Cardiac muscle cell (in vitro differentiated cells and primary cell): ENCODE measurements at regions not wholly inside any gene's neighbourhood (a gene's known extent, or its start where the extent isn't known, plus 50 kb on each side); places are given as distances from the start of the nearest gene placed in this dataset.

ENCODE experiments used
- DNase-seq, 2 donors: peaks; one replicate each; pipeline versions ENCODE4 v3.0.0 to v3.0.0-alpha.2; 2010 to 2017; ENCODE audit warnings: low read depth in 1 of 2, low spot score in 1 of 2
- H3K27ac ChIP-seq: fragments of 200-600 bp; sonication (generic); 2 replicates; pipeline ENCODE4 v1.5.1; 2016
- H3K27me3 ChIP-seq: fragments of 200-600 bp; sonication (generic); 2 replicates; pipeline ENCODE4 v1.6.0; 2016; ENCODE audit warnings: control low read depth
- H3K36me3 ChIP-seq: fragments of 200-600 bp; sonication (generic); 2 replicates; pipeline ENCODE4 v1.5.1; 2016; ENCODE audit warnings: control low read depth
- H3K4me1 ChIP-seq: fragments of 200-600 bp; sonication (generic); 2 replicates; pipeline ENCODE4 v1.8.1; 2017; ENCODE audit warnings: low read depth, mild to moderate bottlenecking, mixed run types
- H3K4me3 ChIP-seq: fragments of 200-600 bp; sonication (generic); 2 replicates; pipeline ENCODE4 v1.5.1; 2016; ENCODE audit warnings: mild to moderate bottlenecking
- H3K9me3 ChIP-seq: fragments of 200-600 bp; sonication (generic); 2 replicates; pipeline ENCODE4 v1.5.1; 2017; ENCODE audit warnings: low read depth, mild to moderate bottlenecking, control low read depth
- CTCF ChIP-seq: IDR thresholded peaks from 2 replicates; pipeline ENCODE4 v1.5.1; 2012; ENCODE audit warnings: low read depth, mild to moderate bottlenecking, low read length

GRCh38 chr19:14318873-14319272, 62.4 kb upstream of the ADGRE5 start:
- H3K9me3 ChIP-seq, result no peaks in the 10 kb centered on the region
- DNase-seq, result peak in 1 of 2 donors; percentile 60
- H3K4me3 ChIP-seq, result no peak overlapping the region

GRCh38 chr19:14317157-14317556, 64.1 kb upstream of the ADGRE5 start:
- no peak overlapping the region for H3K4me3 ChIP-seq
- TF ChIP-seq CTCF, result no peak
- no peak for DNase-seq

More at GRCh38 chr19:14318873-14319272, 62.4 kb upstream of the ADGRE5 start:
- peak; percentile 51 for TF ChIP-seq CTCF
- Histone ChIP-seq H3K4me1 (no peaks in the 10 kb centered on the region), H3K27me3 (no peaks in the 10 kb centered on the region), H3K36me3 (no peaks in the 10 kb centered on the region), H3K27ac (no peak overlapping the region)

GRCh38 chr19:14315433-14315832, 65.8 kb upstream of the ADGRE5 start:
- Histone ChIP-seq H3K27me3 (no peaks in the 10 kb centered on the region), H3K4me1 (no peaks in the 10 kb centered on the region), H3K36me3 (no peaks in the 10 kb centered on the region), H3K4me3 (no peak overlapping the region), H3K27ac (no peak overlapping the region), H3K9me3 (no peaks in the 10 kb centered on the region)
- TF ChIP-seq CTCF, result peak; percentile 23
- no peak for DNase-seq

More at GRCh38 chr19:14317157-14317556, 64.1 kb upstream of the ADGRE5 start:
- Histone ChIP-seq H3K27me3 (no peaks in the 10 kb centered on the region), H3K36me3 (no peaks in the 10 kb centered on the region), H3K9me3 (no peaks in the 10 kb centered on the region), H3K4me1 (no peaks in the 10 kb centered on the region), H3K27ac (no peak overlapping the region)

GRCh38 chr19:14310055-14310454, 71.2 kb upstream of the ADGRE5 start:
- H3K4me3 ChIP-seq, result no peak overlapping the region
- no peak overlapping the region for H3K27ac ChIP-seq
- H3K9me3 ChIP-seq, result no peaks in the 10 kb centered on the region
- H3K27me3 ChIP-seq, result no peaks in the 10 kb centered on the region
- H3K4me1 ChIP-seq, result no peaks in the 10 kb centered on the region
- no peaks in the 10 kb centered on the region for H3K36me3 ChIP-seq
- TF ChIP-seq CTCF, result no peak
- no peak for DNase-seq

GRCh38 chr19:14305706-14306105, 75.5 kb upstream of the ADGRE5 start:
- no peak overlapping the region for H3K27ac ChIP-seq
- no peaks in the 10 kb centered on the region for H3K4me1 ChIP-seq
- DNase-seq, result no peak
- no peaks in the 10 kb centered on the region for H3K36me3 ChIP-seq
- no peak overlapping the region for H3K4me3 ChIP-seq
- H3K27me3 ChIP-seq, result no peaks in the 10 kb centered on the region
- TF ChIP-seq CTCF, result no peak
- no peaks in the 10 kb centered on the region for H3K9me3 ChIP-seq

- TF ChIP-seq CTCF, result no peak
- H3K27me3 ChIP-seq, result no peaks in the 10 kb centered on the region
- DNase-seq, result no peak
- no peak overlapping the region for H3K4me3 ChIP-seq
- H3K9me3 ChIP-seq, result no peaks in the 10 kb centered on the region
- H3K27ac ChIP-seq, result no peak overlapping the region
- no peaks in the 10 kb centered on the region for H3K4me1 ChIP-seq
- H3K36me3 ChIP-seq, result no peaks in the 10 kb centered on the region
Measured at GRCh38 chr19:14301150-14301549, 80.1 kb upstream of the ADGRE5 start.
